WTC11 (cell line): ENCODE measurements at regions not wholly inside any gene's neighbourhood (a gene's known extent, or its start where the extent isn't known, plus 50 kb on each side); places are given as distances from the start of the nearest gene placed in this dataset.

ENCODE experiments used
- CTCF ChIP-seq: fragments of 200-600 bp; IDR thresholded peaks from 2 replicates; pipeline ENCODE4 v1.8.0; 2022; ENCODE audit warnings: antibody characterized with exemption
- E2F1 ChIP-seq: sonication (generic); formaldehyde crosslinking; IDR thresholded peaks from 2 replicates; pipeline ENCODE4 v1.8.0; 2022; ENCODE audit warnings: mild to moderate bottlenecking, missing genetic modification reagents
- FOXP4 ChIP-seq: sonication (generic); formaldehyde crosslinking; IDR thresholded peaks from 2 replicates; pipeline ENCODE4 v1.8.0; 2022; ENCODE audit warnings: mild to moderate bottlenecking, missing genetic modification reagents
- NFATC4 ChIP-seq: fragments of 250-450 bp; sonication (Bioruptor Pico); IDR thresholded peaks from 2 replicates; pipeline ENCODE4 v1.9.0; 2021; ENCODE audit warnings: mild to moderate bottlenecking
- NFYB ChIP-seq: sonication (generic); formaldehyde crosslinking; conservative IDR thresholded peaks from 2 replicates; pipeline ENCODE4 v1.8.0; 2022; ENCODE audit warnings: low read depth, missing genetic modification reagents
- USF2 ChIP-seq: sonication (generic); formaldehyde crosslinking; IDR thresholded peaks from 2 replicates; pipeline ENCODE4 v1.8.1; 2023; ENCODE audit warnings: mild to moderate bottlenecking, missing genetic modification reagents, moderate library complexity

- no peak; the same call in 1 of the 2 replicates for TF ChIP-seq CTCF
- no peak for TF ChIP-seq USF2 (CRISPR knock-in tag)
- TF ChIP-seq FOXP4 (CRISPR knock-in tag) = no peak
- TF ChIP-seq E2F1 (CRISPR knock-in tag) = no peak
- TF ChIP-seq NFYB (CRISPR knock-in tag) = no peak
- no peak for TF ChIP-seq NFATC4 (CRISPR knock-in tag)
Measured at GRCh38 chr12:93127582-93128331, 198.7 kb upstream of the EEA1 start.
